ENCODE measurements at regions not wholly inside any gene's neighbourhood (a gene's known extent, or its start where the extent isn't known, plus 50 kb on each side); places are given as distances from the start of the nearest gene placed in this dataset.
A peak's percentile ranks its signal among the peaks of the same experiment; 100 is the strongest.

DNA sequence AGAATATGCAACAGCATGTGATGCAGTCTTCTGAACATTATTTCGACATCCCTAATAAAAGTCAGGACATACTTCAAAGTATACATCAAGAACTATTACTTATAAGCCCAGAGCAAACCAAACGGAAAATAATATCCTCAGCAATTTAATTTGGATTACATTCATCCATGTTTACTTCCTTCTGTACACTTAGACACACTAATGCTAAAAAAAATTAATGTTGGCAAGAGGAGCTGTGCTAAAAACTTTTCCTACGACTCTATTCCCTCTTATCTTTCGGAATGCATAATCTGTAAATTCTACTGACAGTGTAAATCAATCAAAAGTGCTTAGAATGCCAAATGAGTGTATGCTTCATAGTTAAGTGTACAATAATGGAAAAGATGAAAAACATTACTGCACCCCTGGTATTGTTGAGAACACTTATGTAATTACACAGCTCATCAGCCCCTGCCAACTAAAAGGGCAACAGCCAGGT is 301.2 kb upstream of the HSF2 start:
- H3K4me3 ChIP-seq (ENCODE audit: low read depth, low read length) = no peak overlapping the region
- DNase-seq (ENCODE audit: low read depth) = peak; percentile 37
- TF ChIP-seq, protein P1, sequence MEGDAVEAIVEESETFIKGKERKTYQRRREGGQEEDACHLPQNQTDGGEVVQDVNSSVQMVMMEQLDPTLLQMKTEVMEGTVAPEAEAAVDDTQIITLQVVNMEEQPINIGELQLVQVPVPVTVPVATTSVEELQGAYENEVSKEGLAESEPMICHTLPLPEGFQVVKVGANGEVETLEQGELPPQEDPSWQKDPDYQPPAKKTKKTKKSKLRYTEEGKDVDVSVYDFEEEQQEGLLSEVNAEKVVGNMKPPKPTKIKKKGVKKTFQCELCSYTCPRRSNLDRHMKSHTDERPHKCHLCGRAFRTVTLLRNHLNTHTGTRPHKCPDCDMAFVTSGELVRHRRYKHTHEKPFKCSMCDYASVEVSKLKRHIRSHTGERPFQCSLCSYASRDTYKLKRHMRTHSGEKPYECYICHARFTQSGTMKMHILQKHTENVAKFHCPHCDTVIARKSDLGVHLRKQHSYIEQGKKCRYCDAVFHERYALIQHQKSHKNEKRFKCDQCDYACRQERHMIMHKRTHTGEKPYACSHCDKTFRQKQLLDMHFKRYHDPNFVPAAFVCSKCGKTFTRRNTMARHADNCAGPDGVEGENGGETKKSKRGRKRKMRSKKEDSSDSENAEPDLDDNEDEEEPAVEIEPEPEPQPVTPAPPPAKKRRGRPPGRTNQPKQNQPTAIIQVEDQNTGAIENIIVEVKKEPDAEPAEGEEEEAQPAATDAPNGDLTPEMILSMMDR (IDR thresholded peaks at IDR 0.05; ENCODE audit: insufficient read depth, low read depth, low read length) = no peak

DNA sequence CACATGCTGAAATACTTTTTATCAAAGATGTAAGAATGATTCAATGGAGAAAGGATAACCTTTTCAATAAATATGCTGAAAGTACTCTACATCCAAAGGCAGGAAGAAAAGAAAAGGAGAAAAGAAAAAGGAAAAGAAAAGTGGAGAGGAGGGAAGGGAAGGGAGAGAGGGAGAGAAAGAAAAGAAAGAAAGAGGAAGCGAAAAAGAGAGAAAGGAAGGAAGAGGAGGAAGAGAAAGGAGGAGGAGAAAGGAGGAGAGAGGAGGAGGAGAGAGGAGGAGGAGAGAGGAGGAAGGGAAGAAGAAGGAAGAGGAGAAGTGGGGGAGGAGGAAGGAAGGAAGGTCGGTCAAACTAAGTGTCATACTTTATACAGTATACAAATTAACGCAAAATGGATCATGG is 297.4 kb upstream of the HSF2 start:
- H3K4me3 ChIP-seq (ENCODE audit: low read depth, low read length) = no peak overlapping the region
- TF ChIP-seq, protein P1 (IDR thresholded peaks at IDR 0.05; ENCODE audit: insufficient read depth, low read depth, low read length) = no peak

DNA sequence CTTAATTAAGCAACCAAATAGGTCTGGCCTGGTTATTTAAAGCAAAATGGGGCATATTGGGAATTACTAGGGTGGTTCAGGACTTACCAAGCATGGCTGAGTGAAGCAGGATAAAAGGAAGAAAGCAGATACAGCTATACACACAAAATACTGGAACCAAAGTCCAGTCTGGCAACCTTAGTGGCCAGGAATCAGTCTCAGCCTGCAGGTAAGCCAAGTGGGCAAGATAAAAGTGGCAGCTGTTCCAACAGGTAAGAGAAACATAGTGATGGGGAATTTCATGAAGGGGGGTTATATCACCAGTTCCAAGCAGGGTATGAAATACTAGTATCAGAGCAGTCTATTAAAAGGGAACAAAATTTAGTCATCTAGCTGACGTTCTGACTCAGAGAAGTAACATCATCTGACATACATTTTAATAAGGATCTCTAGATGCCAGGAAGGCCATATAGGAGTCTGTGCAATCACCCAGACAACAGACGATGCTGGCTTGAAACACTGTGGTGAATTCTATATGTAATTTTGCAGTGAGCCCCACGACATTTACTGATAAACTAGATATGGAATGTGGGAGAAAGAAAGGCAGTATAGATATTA is 292.1 kb upstream of the HSF2 start:
- TF ChIP-seq, protein P1 (IDR thresholded peaks at IDR 0.05; ENCODE audit: insufficient read depth, low read depth, low read length) = no peak
- no peak for DNase-seq (ENCODE audit: low read depth)
- no peak overlapping the region for H3K4me3 ChIP-seq (ENCODE audit: low read depth, low read length)

More for the DNA sequence above, 297.4 kb upstream of the HSF2 start:
- no peak for DNase-seq (ENCODE audit: low read depth)

DNA sequence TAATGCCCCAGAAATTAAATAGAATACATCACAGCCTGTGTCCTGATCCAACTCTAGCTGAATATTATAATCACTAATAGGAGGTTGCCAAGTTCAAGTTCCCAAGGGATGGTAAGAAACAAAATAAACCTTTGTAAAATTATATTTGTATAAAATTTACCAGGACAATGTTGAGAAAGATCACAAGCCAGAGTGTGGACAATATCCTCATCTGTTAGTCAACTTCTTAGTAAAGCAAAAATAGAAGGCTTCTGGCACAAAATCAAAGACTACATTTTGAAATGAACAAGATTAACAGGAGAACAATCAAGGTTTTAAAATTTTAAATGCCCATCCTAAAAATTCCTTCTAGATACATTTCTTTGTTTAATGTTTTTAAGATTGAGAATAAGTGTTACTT is 290.4 kb upstream of the HSF2 start:
- TF ChIP-seq, protein P1 (IDR thresholded peaks at IDR 0.05; ENCODE audit: insufficient read depth, low read depth, low read length) = no peak
- no peak overlapping the region for H3K4me3 ChIP-seq (ENCODE audit: low read depth, low read length)
- DNase-seq (ENCODE audit: low read depth) = no peak

DNA sequence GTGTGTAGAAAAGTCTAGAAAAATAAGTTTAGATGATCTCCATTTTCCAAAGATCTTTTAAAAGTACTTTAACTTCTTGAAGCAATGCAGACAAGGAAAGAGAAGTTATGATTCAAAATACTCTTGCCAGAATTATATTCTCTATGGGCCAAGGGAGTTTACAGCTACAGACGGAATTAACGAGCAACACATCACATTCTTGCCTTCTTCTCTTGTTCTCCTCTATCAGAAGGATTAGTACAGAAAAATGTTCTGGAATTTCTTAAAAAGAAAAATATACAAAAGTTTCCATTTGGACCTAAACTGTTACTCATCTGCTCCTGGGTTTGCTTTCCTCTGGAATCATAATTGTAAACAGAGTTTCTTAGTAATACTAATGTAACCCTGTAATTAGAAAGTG is 284.7 kb upstream of the HSF2 start:
- H3K4me3 ChIP-seq (ENCODE audit: low read depth, low read length) = no peak overlapping the region
- TF ChIP-seq, protein P1 (IDR thresholded peaks at IDR 0.05; ENCODE audit: insufficient read depth, low read depth, low read length) = no peak
- no peak for DNase-seq (ENCODE audit: low read depth)

DNA sequence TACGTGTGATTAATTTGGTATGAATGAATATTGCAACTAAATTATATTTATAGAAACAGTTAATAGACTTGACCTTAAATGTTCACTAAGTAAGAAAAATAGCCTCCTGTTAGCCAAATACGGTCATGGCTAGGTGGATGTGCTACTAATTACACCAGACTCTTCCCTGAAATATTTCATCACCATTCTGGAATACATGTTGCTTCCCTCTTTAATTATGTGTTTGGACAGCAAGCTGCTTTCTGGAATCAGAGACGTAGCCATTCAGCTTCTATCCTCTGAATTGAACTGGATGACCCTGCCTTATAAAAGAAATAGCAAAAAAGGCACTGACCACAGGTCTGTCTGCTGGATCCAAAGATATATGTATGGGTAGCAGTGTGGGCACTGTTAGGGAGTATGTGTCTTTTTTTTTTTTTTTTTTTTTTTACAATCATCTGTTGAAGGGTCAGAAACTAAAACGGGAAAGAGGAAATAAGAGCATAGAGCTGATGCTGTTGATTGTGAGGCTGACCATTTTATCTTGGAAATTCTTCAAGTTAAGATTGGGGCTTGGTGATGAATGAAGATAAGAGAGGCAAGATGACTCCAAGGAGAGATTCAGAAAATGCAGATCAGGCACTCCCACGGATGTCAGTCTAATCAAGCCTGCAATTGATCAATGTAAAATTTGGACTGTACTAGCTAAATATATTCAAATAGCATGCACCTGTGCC is 283.2 kb upstream of the HSF2 start:
- no peak overlapping the region for H3K4me3 ChIP-seq (ENCODE audit: low read depth, low read length)
- TF ChIP-seq, protein P1 (IDR thresholded peaks at IDR 0.05; ENCODE audit: insufficient read depth, low read depth, low read length) = no peak
- peak; percentile 3 for DNase-seq (ENCODE audit: low read depth)
